Lung (tissue), 10 donors: ENCODE measurements at regions not wholly inside any gene's neighbourhood (a gene's known extent, or its start where the extent isn't known, plus 50 kb on each side); places are given as distances from the start of the nearest gene placed in this dataset. TPM values are rescaled to one million over a fixed set of nuclear protein-coding genes. Genes with fewer than 3 reads are reported as not detected.
"Not testable (repeated sequence)": the region's sequence is repeated elsewhere in the genome, so short reads cannot be mapped to it uniquely, and the experiment has no call there.

Experiments used
- ATAC-seq: fragments of 200-7000 bp; cut with Tn5 transposase; one replicate; pipeline ENCODE4 v1.9.1; 2020; ENCODE audit warnings: moderate number of reproducible peaks; ENCODE audit not compliant: insufficient read depth, low FRiP score
- DNase-seq, 3 donors: peaks; one replicate each; pipeline ENCODE4 v3.0.0-alpha.2; 2013 to 2017
- H3K27ac ChIP-seq, 2 donors: one replicate each; pipeline ENCODE4 v1.5.1; 2013; ENCODE audit warnings: mild to moderate bottlenecking in 2 of 2, moderate library complexity in 2 of 2, control low read depth in 1 of 2, inconsistent platforms in 1 of 2, low read depth in 1 of 2, low read length in 1 of 2
- H3K27me3 ChIP-seq, 3 donors: one replicate each; pipeline ENCODE4 v1.5.1; 2013; ENCODE audit warnings: low read length in 2 of 3; ENCODE audit not compliant: control insufficient read depth in 3 of 3, insufficient read depth in 3 of 3
- H3K36me3 ChIP-seq, 4 donors: one replicate each; pipeline ENCODE4 v1.5.1; 2013; ENCODE audit warnings: low read length in 4 of 4, mild to moderate bottlenecking in 1 of 4, moderate library complexity in 1 of 4; ENCODE audit not compliant: control insufficient read depth in 4 of 4, insufficient read depth in 4 of 4
- H3K4me1 ChIP-seq, 5 donors: one replicate each; pipeline ENCODE4 v1.5.1; 2013; ENCODE audit warnings: low read length in 5 of 5, mild to moderate bottlenecking in 2 of 5, moderate library complexity in 1 of 5; ENCODE audit not compliant: control insufficient read depth in 5 of 5, insufficient read depth in 5 of 5
- H3K4me3 ChIP-seq: one replicate; pipeline ENCODE4 v1.5.1; 2013; ENCODE audit warnings: mild to moderate bottlenecking, control low read depth, moderate library complexity
- H3K9ac ChIP-seq, 2 donors: one replicate each; pipeline ENCODE4 v1.5.1; 2013; ENCODE audit warnings: low read length in 2 of 2, control low read depth in 1 of 2; ENCODE audit not compliant: insufficient read depth in 1 of 2
- H3K9me3 ChIP-seq, 4 donors: one replicate each; pipeline ENCODE4 v1.5.1; 2013; ENCODE audit warnings: low read length in 3 of 4, mild to moderate bottlenecking in 1 of 4, moderate library complexity in 1 of 4; ENCODE audit not compliant: control insufficient read depth in 4 of 4, insufficient read depth in 3 of 4
- WGBS, 2 donors: extraction: QIAGEN DNeasy Blood & Tissue Kit; methylation state at CpG; one replicate each; pipeline ENCODE4 v1.1.7; 2013; 5-methylcytosine and 5-hydroxymethylcytosine counted together
- small RNA-seq: library from RNA; depleted of rRNA; stranded (forward); fragments of <200 nt; gene quantifications from one replicate; pipeline ENCODE3, GENCODE V24; 2014; ENCODE audit warnings: low replicate concordance
- donor health status: Bipolar disorder and iron deficiency.
- donor health status: healthy.
- donor health status: DM: yes; HTN: yes; CAD: no.

- DNase-seq, result not testable (repeated sequence)
- 79 to 82% methylated on average over 5 of the region's 5 CpGs for WGBS, 2 donors
Observed at GRCh38 chr15:84550503-84550902, 50.3 kb upstream of the ZSCAN2 start.

More at GRCh38 chr15:84550503-84550902, 50.3 kb upstream of the ZSCAN2 start:
- ATAC-seq, H3K4me1 ChIP-seq, H3K9ac ChIP-seq, H3K4me3 ChIP-seq, H3K9me3 ChIP-seq, H3K27ac ChIP-seq, H3K36me3 ChIP-seq, H3K27me3 ChIP-seq: not testable (repeated sequence)

Small RNA genes in the stretch of these regions (small RNA-seq; reads per million reads assigned to genes)
- gene AC048382.3, result not detected
- not detected for gene CSPG4P5
- not detected for gene RF00017
- not detected for gene RN7SL417P
